ENCODE measurements at regions not wholly inside any gene's neighbourhood (a gene's known extent, or its start where the extent isn't known, plus 50 kb on each side); places are given as distances from the start of the nearest gene placed in this dataset.

GRCh38 chr7:35544028-35544742, 150.8 kb downstream of the HERPUD2 start:
- TF ChIP-seq POLR2A (IDR thresholded peaks at IDR 0.05), result no peak
- TF ChIP-seq CTCF (IDR thresholded peaks at IDR 0.05), result no peak
